Uterus (tissue), 2 donors: ENCODE measurements at regions not wholly inside any gene's neighbourhood (a gene's known extent, or its start where the extent isn't known, plus 50 kb on each side); places are given as distances from the start of the nearest gene placed in this dataset.

ENCODE experiments used
- CTCF ChIP-seq, 4 experiments: fragments of 200-600 bp in 2 of 4; fragments of 450-650 bp in 2 of 4; sonication (generic) in 2 of 4; IDR thresholded peaks; one replicate each; pipeline ENCODE4 v1.5.1; 2016 to 2019; ENCODE audit warnings: antibody characterized with exemption in 4 of 4, mild to moderate bottlenecking in 2 of 4, moderate library complexity in 1 of 4
- POLR2A ChIP-seq, 2 donors: fragments of 450-650 bp; IDR thresholded peaks; one replicate each; pipeline ENCODE4 v1.6.1; 2016; ENCODE audit warnings: antibody characterized with exemption in 2 of 2, mild to moderate bottlenecking in 1 of 2, moderate library complexity in 1 of 2

GRCh38 chr14:81826081-81826480, 292.4 kb upstream of the SEL1L start:
- TF ChIP-seq CTCF (IDR thresholded peaks at IDR 0.05) (no peak), POLR2A (IDR thresholded peaks at IDR 0.05) (no peak)
